Prostate gland (tissue), 2 donors: ENCODE measurements at regions not wholly inside any gene's neighbourhood (a gene's known extent, or its start where the extent isn't known, plus 50 kb on each side); places are given as distances from the start of the nearest gene placed in this dataset.

Experiments
- POLR2A ChIP-seq: fragments of 450-650 bp; IDR thresholded peaks from one replicate; pipeline ENCODE4 v1.6.1; 2016; ENCODE audit warnings: antibody characterized with exemption, mild to moderate bottlenecking
- TF ChIP-seq, protein P1 (sequence below), 4 experiments: fragments of 200-600 bp in 2 of 4; fragments of 450-650 bp in 2 of 4; sonication (generic) in 2 of 4; IDR thresholded peaks; 1 replicate in 3 of 4; 2 replicates in 1 of 4; pipeline ENCODE4 v1.5.1; 2016 to 2019; ENCODE audit warnings: antibody characterized with exemption in 4 of 4, mild to moderate bottlenecking in 2 of 4, moderate library complexity in 2 of 4

GRCh38 chr2:160697817-160698216 lies 204.2 kb upstream of the RBMS1 start:
- TF ChIP-seq, protein P1, sequence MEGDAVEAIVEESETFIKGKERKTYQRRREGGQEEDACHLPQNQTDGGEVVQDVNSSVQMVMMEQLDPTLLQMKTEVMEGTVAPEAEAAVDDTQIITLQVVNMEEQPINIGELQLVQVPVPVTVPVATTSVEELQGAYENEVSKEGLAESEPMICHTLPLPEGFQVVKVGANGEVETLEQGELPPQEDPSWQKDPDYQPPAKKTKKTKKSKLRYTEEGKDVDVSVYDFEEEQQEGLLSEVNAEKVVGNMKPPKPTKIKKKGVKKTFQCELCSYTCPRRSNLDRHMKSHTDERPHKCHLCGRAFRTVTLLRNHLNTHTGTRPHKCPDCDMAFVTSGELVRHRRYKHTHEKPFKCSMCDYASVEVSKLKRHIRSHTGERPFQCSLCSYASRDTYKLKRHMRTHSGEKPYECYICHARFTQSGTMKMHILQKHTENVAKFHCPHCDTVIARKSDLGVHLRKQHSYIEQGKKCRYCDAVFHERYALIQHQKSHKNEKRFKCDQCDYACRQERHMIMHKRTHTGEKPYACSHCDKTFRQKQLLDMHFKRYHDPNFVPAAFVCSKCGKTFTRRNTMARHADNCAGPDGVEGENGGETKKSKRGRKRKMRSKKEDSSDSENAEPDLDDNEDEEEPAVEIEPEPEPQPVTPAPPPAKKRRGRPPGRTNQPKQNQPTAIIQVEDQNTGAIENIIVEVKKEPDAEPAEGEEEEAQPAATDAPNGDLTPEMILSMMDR (IDR thresholded peaks at IDR 0.05): no peak
- TF ChIP-seq POLR2A: no peak
